ENCODE measurements at regions not wholly inside any gene's neighbourhood (a gene's known extent, or its start where the extent isn't known, plus 50 kb on each side); places are given as distances from the start of the nearest gene placed in this dataset.

DNA sequence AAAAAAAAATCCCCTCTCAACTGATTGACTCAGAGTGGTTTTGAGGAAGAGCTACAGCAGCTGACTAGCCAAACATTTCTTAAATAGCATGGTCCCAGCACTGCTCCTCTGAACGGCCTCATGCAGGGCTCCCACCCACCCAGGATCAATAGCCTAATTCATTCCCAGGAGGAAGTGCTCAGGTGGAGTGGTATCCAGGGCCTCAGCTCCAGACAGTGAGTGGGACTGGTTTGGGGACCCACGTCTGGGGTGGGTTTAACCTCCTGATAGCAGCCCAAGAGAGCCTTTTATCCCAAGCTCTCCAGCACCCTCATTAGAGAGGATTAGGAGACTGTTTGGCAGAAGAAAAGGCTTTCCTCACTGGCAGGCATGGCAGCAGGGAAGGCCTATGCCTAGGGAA, 68.5 kb upstream of the CDH5 start:
- no peak for TF ChIP-seq EZH2phosphoT487 (IDR thresholded peaks at IDR 0.05; ENCODE audit: borderline replicate concordance, low read depth, low read length)
- TF ChIP-seq, protein P1, sequence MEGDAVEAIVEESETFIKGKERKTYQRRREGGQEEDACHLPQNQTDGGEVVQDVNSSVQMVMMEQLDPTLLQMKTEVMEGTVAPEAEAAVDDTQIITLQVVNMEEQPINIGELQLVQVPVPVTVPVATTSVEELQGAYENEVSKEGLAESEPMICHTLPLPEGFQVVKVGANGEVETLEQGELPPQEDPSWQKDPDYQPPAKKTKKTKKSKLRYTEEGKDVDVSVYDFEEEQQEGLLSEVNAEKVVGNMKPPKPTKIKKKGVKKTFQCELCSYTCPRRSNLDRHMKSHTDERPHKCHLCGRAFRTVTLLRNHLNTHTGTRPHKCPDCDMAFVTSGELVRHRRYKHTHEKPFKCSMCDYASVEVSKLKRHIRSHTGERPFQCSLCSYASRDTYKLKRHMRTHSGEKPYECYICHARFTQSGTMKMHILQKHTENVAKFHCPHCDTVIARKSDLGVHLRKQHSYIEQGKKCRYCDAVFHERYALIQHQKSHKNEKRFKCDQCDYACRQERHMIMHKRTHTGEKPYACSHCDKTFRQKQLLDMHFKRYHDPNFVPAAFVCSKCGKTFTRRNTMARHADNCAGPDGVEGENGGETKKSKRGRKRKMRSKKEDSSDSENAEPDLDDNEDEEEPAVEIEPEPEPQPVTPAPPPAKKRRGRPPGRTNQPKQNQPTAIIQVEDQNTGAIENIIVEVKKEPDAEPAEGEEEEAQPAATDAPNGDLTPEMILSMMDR (conservative IDR thresholded peaks at IDR 0.05; ENCODE audit: low read length), result no peak
